ENCODE measurements at regions not wholly inside any gene's neighbourhood (a gene's known extent, or its start where the extent isn't known, plus 50 kb on each side); places are given as distances from the start of the nearest gene placed in this dataset.

DNA sequence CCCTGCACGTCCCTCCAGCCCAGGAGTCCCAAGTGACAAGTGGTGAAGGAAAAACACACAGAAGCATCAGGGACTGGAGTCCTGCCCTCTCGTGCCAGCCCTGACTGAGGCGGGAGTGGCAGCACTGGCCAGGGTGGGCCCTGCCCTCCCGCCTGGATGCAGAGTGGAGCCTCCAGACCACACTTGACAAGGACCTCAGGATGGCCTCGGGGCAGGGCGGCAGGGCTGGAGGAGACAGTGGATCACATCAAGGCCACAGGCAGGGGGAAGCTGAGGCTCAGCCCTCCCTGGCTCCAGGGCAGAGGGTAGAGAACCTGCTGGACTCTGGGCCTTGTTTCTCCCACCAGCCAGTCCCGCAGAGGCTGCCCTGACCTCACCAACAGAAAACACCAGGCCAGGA lies 128.8 kb upstream of the CDH4 start:
- peak overlapping the region; percentile 39 for H2BK120ac ChIP-seq (ENCODE audit: low read depth, low read length)
- no peak for DNase-seq (ENCODE audit: low spot score)

DNA sequence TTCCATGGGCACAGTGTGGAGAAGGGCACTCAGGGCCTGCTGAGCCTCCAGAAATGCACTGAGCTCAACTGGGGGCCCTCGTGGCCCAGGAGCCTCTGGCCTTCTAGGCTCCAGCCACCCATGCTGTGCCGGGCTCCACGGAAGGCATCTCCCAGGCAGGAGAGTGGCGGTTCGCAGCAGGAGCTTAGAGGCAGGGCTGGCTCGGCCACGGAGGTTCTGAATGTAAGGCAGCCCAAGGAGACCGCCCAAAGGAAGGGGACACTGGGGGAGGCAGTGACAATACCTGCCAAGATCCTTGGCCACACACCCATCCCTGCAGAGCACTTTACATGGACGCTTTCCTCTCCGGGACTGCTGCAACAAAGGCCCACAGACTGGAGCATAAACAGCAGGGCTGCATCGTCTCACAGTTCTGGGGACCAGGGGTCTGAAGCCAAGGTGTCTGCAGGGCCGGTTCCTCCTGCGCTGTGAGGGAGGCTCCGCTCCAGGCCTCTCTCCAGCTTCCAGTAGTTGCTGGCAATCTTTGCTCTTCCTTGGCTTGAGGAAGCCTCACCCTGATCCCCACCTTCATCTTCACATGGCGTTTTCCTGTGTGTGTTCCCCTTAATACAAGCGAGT lies 128.2 kb upstream of the CDH4 start:
- Histone ChIP-seq H3K27ac (replicated peaks; ENCODE audit: low read length) (no peak overlapping the region), H3K9ac (ENCODE audit: low read depth, low read length, poor library complexity) (no peak overlapping the region), H3K23ac (ENCODE audit: low read depth, low read length, poor library complexity) (no peak overlapping the region), H3K4ac (ENCODE audit: low read length) (no peak overlapping the region), H3K14ac (ENCODE audit: low read length) (no peak overlapping the region), H2AK5ac (ENCODE audit: low read depth, low read length) (no peak overlapping the region), H3K27me3 (ENCODE audit: control insufficient read depth in 3 of 3, insufficient read depth in 3 of 3, low read depth in 1 of 3, low read length in 3 of 3) (peaks cover 0 to 11% (median 2%) of the 10 kb centered on the region in 3 experiments), H3K18ac (ENCODE audit: low read length) (peak overlapping the region; percentile 28), H3K4me3 (ENCODE audit: low read length in 2 of 2) (no peak overlapping the region), H3K9me3 (replicated peaks in 1 of 2; ENCODE audit: control insufficient read depth in 2 of 2, insufficient read depth in 1 of 2, low read depth in 1 of 2, low read length in 2 of 2) (no peaks in the 10 kb centered on the region), H2BK5ac (ENCODE audit: low read length) (no peak overlapping the region), H3K36me3 (replicated peaks in 1 of 2; ENCODE audit: control insufficient read depth in 2 of 2, insufficient read depth in 2 of 2, low read length in 2 of 2) (no peaks in the 10 kb centered on the region), H4K8ac (ENCODE audit: low read depth, low read length) (no peak overlapping the region), H2AFZ (ENCODE audit: low read length) (no peak overlapping the region), H3K4me2 (ENCODE audit: insufficient read depth, low read length, poor library complexity, severe bottlenecking) (no peak overlapping the region), H2BK12ac (ENCODE audit: low read length) (no peak overlapping the region), H3K79me1 (ENCODE audit: low read depth, low read length) (no peaks in the 10 kb centered on the region), H4K91ac (ENCODE audit: low read depth, low read length, poor library complexity) (no peak overlapping the region), H3K4me1 (ENCODE audit: control insufficient read depth in 2 of 2, insufficient read depth in 1 of 2, low read depth in 1 of 2, low read length in 2 of 2) (peaks cover 0 to 4% of the 10 kb centered on the region in 2 donors), H2BK120ac (ENCODE audit: low read depth, low read length) (peak overlapping the region; percentile 39), H2BK15ac (ENCODE audit: low read length) (no peak overlapping the region)
- no peak for DNase-seq (ENCODE audit: low spot score)
- no CpG with 5 or more reads among the region's 16 CpGs for WGBS, 2 donors (ENCODE audit: extremely low coverage in 2 of 2, insufficient read length in 2 of 2, insufficient replicate concordance in 1 of 2)

More for the DNA sequence above, 128.8 kb upstream of the CDH4 start:
- Histone ChIP-seq H2AFZ (ENCODE audit: low read length) (no peak overlapping the region), H4K8ac (ENCODE audit: low read depth, low read length) (peak overlapping the region; percentile 7), H3K4me3 (ENCODE audit: low read length in 2 of 2) (no peak overlapping the region), H3K4me1 (ENCODE audit: control insufficient read depth in 2 of 2, insufficient read depth in 1 of 2, low read depth in 1 of 2, low read length in 2 of 2) (peaks cover 0 to 4% of the 10 kb centered on the region in 2 donors), H3K27me3 (ENCODE audit: control insufficient read depth in 3 of 3, insufficient read depth in 3 of 3, low read depth in 1 of 3, low read length in 3 of 3) (peaks cover 0 to 11% (median 2%) of the 10 kb centered on the region in 3 experiments), H3K27ac (replicated peaks; ENCODE audit: low read length) (no peak overlapping the region), H3K36me3 (replicated peaks in 1 of 2; ENCODE audit: control insufficient read depth in 2 of 2, insufficient read depth in 2 of 2, low read length in 2 of 2) (no peaks in the 10 kb centered on the region), H2BK12ac (ENCODE audit: low read length) (no peak overlapping the region), H3K79me1 (ENCODE audit: low read depth, low read length) (no peaks in the 10 kb centered on the region), H4K91ac (ENCODE audit: low read depth, low read length, poor library complexity) (no peak overlapping the region), H2BK15ac (ENCODE audit: low read length) (no peak overlapping the region), H3K18ac (ENCODE audit: low read length) (peak overlapping the region; percentile 28), H3K4ac (ENCODE audit: low read length) (no peak overlapping the region), H3K4me2 (ENCODE audit: insufficient read depth, low read length, poor library complexity, severe bottlenecking) (no peak overlapping the region), H3K23ac (ENCODE audit: low read depth, low read length, poor library complexity) (no peak overlapping the region), H2AK5ac (ENCODE audit: low read depth, low read length) (no peak overlapping the region), H3K9ac (ENCODE audit: low read depth, low read length, poor library complexity) (no peak overlapping the region), H3K9me3 (replicated peaks in 1 of 2; ENCODE audit: control insufficient read depth in 2 of 2, insufficient read depth in 1 of 2, low read depth in 1 of 2, low read length in 2 of 2) (no peaks in the 10 kb centered on the region), H2BK5ac (ENCODE audit: low read length) (no peak overlapping the region), H3K14ac (ENCODE audit: low read length) (peak overlapping the region; percentile 64)
- WGBS, 2 donors (ENCODE audit: extremely low coverage in 2 of 2, insufficient read length in 2 of 2, insufficient replicate concordance in 1 of 2): no CpG with 5 or more reads among the region's 7 CpGs

DNA sequence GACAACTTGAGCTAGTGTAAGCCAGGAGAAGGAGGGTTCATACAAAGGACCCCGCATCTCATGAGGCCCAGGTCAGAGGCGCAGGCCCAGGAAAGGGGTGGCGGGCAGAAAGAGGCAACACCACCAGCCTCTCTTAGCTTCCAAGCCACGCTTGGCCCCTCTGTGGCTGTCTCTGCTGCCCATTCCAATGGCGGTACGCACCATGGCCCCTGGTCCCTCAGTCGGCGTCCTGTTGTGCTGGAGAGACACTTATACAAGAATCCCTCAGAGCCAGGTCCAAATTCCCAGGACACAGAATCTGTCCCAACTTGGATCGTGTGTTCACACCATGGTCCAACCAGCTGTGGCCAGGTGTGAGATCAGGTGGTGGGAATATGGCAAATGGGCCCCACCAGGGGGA lies 127.0 kb upstream of the CDH4 start:
- no peaks in the 10 kb centered on the region for H3K36me3 ChIP-seq (replicated peaks in 1 of 2; ENCODE audit: control insufficient read depth in 2 of 2, insufficient read depth in 2 of 2, low read length in 2 of 2)
- peak overlapping the region; percentile 11 for H3K18ac ChIP-seq (ENCODE audit: low read length)
- peaks cover 0 to 11% (median 2%) of the 10 kb centered on the region in 3 experiments for H3K27me3 ChIP-seq (ENCODE audit: control insufficient read depth in 3 of 3, insufficient read depth in 3 of 3, low read depth in 1 of 3, low read length in 3 of 3)
- H2AK5ac ChIP-seq (ENCODE audit: low read depth, low read length): peak overlapping the region; percentile 8
- H3K4me3 ChIP-seq (ENCODE audit: low read length in 2 of 2): no peak overlapping the region
- no peak overlapping the region for H3K14ac ChIP-seq (ENCODE audit: low read length)
- H3K4me1 ChIP-seq (ENCODE audit: control insufficient read depth in 2 of 2, insufficient read depth in 1 of 2, low read depth in 1 of 2, low read length in 2 of 2): peaks cover 0 to 4% of the 10 kb centered on the region in 2 donors
- no peak overlapping the region for H3K23ac ChIP-seq (ENCODE audit: low read depth, low read length, poor library complexity)
- no peak overlapping the region for H2BK5ac ChIP-seq (ENCODE audit: low read length)
- no peak overlapping the region for H4K91ac ChIP-seq (ENCODE audit: low read depth, low read length, poor library complexity)
- no peaks in the 10 kb centered on the region for H3K79me1 ChIP-seq (ENCODE audit: low read depth, low read length)
- H2BK120ac ChIP-seq (ENCODE audit: low read depth, low read length): no peak overlapping the region
- no peak overlapping the region for H2BK12ac ChIP-seq (ENCODE audit: low read length)
- H3K9me3 ChIP-seq (replicated peaks in 1 of 2; ENCODE audit: control insufficient read depth in 2 of 2, insufficient read depth in 1 of 2, low read depth in 1 of 2, low read length in 2 of 2): no peaks in the 10 kb centered on the region
- no peak overlapping the region for H3K9ac ChIP-seq (ENCODE audit: low read depth, low read length, poor library complexity)
- H3K4ac ChIP-seq (ENCODE audit: low read length): no peak overlapping the region
- DNase-seq (ENCODE audit: low spot score): no peak
- no peak overlapping the region for H4K8ac ChIP-seq (ENCODE audit: low read depth, low read length)
- no peak overlapping the region for H2AFZ ChIP-seq (ENCODE audit: low read length)
- no peak overlapping the region for H3K27ac ChIP-seq (replicated peaks; ENCODE audit: low read length)
- no peak overlapping the region for H2BK15ac ChIP-seq (ENCODE audit: low read length)
- H3K4me2 ChIP-seq (ENCODE audit: insufficient read depth, low read length, poor library complexity, severe bottlenecking): no peak overlapping the region
- no CpG with 5 or more reads among the region's 9 CpGs for WGBS, 2 donors (ENCODE audit: extremely low coverage in 2 of 2, insufficient read length in 2 of 2, insufficient replicate concordance in 1 of 2)

DNA sequence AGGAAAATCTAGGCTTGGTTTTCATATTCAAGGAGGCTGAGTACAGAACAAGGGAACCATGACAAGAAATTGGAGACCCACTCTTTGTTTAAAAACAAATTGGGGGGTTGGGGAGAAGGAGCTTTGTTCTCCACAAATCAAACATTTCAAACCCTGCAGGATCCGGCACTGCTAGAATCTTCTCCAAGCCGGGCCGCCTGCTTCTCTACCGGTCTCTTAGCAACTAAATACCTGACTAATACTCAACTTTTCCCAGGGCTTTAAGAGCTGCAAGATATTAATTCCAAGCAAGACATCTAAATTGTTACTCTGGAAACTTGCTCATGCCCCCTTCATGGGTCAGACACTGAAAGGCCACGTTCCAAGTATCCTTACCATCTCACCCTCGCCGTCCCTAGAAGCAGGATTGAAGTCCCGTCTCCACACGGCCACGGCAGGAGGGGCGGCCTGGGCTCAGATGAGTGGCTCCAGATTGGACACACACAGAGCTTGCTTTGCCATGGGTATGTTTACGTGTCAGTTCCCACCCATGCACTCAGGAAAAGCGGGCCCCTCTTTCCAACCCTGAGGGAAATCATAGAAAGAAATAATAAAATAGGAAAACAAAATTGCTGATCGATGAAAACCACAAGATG lies 126.4 kb upstream of the CDH4 start:
- Histone ChIP-seq H3K27me3 (ENCODE audit: control insufficient read depth in 3 of 3, insufficient read depth in 3 of 3, low read depth in 1 of 3, low read length in 3 of 3) (peaks cover 0 to 14% (median 2%) of the 10 kb centered on the region in 3 experiments), H2AK5ac (ENCODE audit: low read depth, low read length) (peak overlapping the region; percentile 8), H3K9ac (ENCODE audit: low read depth, low read length, poor library complexity) (no peak overlapping the region), H4K91ac (ENCODE audit: low read depth, low read length, poor library complexity) (no peak overlapping the region), H2BK15ac (ENCODE audit: low read length) (no peak overlapping the region), H2BK12ac (ENCODE audit: low read length) (no peak overlapping the region), H2BK5ac (ENCODE audit: low read length) (no peak overlapping the region), H2BK120ac (ENCODE audit: low read depth, low read length) (no peak overlapping the region), H3K23ac (ENCODE audit: low read depth, low read length, poor library complexity) (no peak overlapping the region), H3K36me3 (replicated peaks in 1 of 2; ENCODE audit: control insufficient read depth in 2 of 2, insufficient read depth in 2 of 2, low read length in 2 of 2) (no peaks in the 10 kb centered on the region), H4K8ac (ENCODE audit: low read depth, low read length) (no peak overlapping the region), H3K4me3 (ENCODE audit: low read length in 2 of 2) (no peak overlapping the region), H3K4me1 (ENCODE audit: control insufficient read depth in 2 of 2, insufficient read depth in 1 of 2, low read depth in 1 of 2, low read length in 2 of 2) (peaks cover 0 to 4% of the 10 kb centered on the region in 2 donors), H2AFZ (ENCODE audit: low read length) (no peak overlapping the region), H3K4me2 (ENCODE audit: insufficient read depth, low read length, poor library complexity, severe bottlenecking) (no peak overlapping the region), H3K14ac (ENCODE audit: low read length) (no peak overlapping the region), H3K9me3 (replicated peaks in 1 of 2; ENCODE audit: control insufficient read depth in 2 of 2, insufficient read depth in 1 of 2, low read depth in 1 of 2, low read length in 2 of 2) (no peaks in the 10 kb centered on the region), H3K18ac (ENCODE audit: low read length) (no peak overlapping the region), H3K4ac (ENCODE audit: low read length) (no peak overlapping the region), H3K79me1 (ENCODE audit: low read depth, low read length) (no peaks in the 10 kb centered on the region), H3K27ac (replicated peaks; ENCODE audit: low read length) (no peak overlapping the region)
- WGBS, 2 donors (ENCODE audit: extremely low coverage in 2 of 2, insufficient read length in 2 of 2, insufficient replicate concordance in 1 of 2): no CpG with 5 or more reads among the region's 14 CpGs
- no peak for DNase-seq (ENCODE audit: low spot score)

All from neuronal stem cell (in vitro differentiated cells).